A549 (cell line): ENCODE measurements at regions not wholly inside any gene's neighbourhood (a gene's known extent, or its start where the extent isn't known, plus 50 kb on each side); places are given as distances from the start of the nearest gene placed in this dataset.

Source experiments
- ATAC-seq, 2 experiments: fragments of 200-7000 bp in 1 of 2; fragments of >200 bp in 1 of 2; cut with Nextera tagmentation in 1 of 2; cut with Tn5 transposase in 1 of 2; 3 replicates each; pipeline versions ENCODE4 v1.8.0 to v1.9.1; 2018 to 2020; ENCODE audit warnings: mild to moderate bottlenecking in 1 of 2, moderate library complexity in 1 of 2
- CTCF ChIA-PET: fragments of 300-600 bp; sonication (Branson Sonifier 250); formaldehyde crosslinking; extraction: SDS; loops from one replicate; lab custom pipeline; 2021; ENCODE audit warnings: antibody characterized with exemption, inconsistent platforms; lab: Yijun Ruan, JAX
- POLR2A ChIA-PET: fragments of 350-600 bp; formaldehyde crosslinking; extraction: SDS; loops from one replicate; lab custom pipeline; 2021; ENCODE audit warnings: antibody characterized with exemption, inconsistent platforms; lab: Yijun Ruan, JAX
- DNase-seq, 2 experiments: peaks; one replicate each; pipeline versions ENCODE4 v3.0.0 to v3.0.0-alpha.2; 2011 to 2016; ENCODE audit warnings: low read depth in 1 of 2, low spot score in 1 of 2
- FAIRE-seq: peaks from 2 replicates; lab custom pipeline; 2011; peaks lifted over from hg19 to GRCh38; lab: Jason Lieb, UNC
- H3K27ac ChIP-seq, 2 experiments: fragments of >200 bp; sonication (Bioruptor Twin); formaldehyde crosslinking; 3 replicates each; pipeline ENCODE4 v1.5.1; 2016 to 2017
- H3K4me1 ChIP-seq: fragments of >200 bp; sonication (Bioruptor Twin); formaldehyde crosslinking; 3 replicates; pipeline ENCODE4 v1.6.1; 2016
- H3K4me2 ChIP-seq: fragments of >200 bp; sonication (Bioruptor Twin); formaldehyde crosslinking; 3 replicates; pipeline ENCODE4 v1.6.1; 2016
- H3K4me3 ChIP-seq: fragments of >200 bp; sonication (Bioruptor Twin); formaldehyde crosslinking; 3 replicates; pipeline ENCODE4 v1.5.1; 2016
- H3K9me3 ChIP-seq: fragments of >200 bp; sonication (Bioruptor Twin); formaldehyde crosslinking; 3 replicates; pipeline ENCODE4 v1.6.1; 2016
- CBX2 ChIP-seq: fragments of 200-600 bp; sonication (generic); IDR thresholded peaks from 2 replicates; pipeline ENCODE4 v1.6.1; 2016; ENCODE audit warnings: low read depth, mild to moderate bottlenecking, borderline replicate concordance
- CBX8 ChIP-seq: fragments of 200-600 bp; sonication (generic); IDR thresholded peaks from 2 replicates; pipeline ENCODE4 v1.6.1; 2016
- CEBPB ChIP-seq, 2 experiments: fragments of >200 bp in 1 of 2; sonication (Bioruptor Twin) in 1 of 2; formaldehyde crosslinking in 1 of 2; IDR thresholded peaks; 2 replicates each; pipeline ENCODE4 v1.6.1; 2012 to 2016
- CHD2 ChIP-seq: fragments of 150-350 bp; IDR thresholded peaks from 2 replicates; pipeline ENCODE4 v1.6.1; 2014; ENCODE audit warnings: low read length; ENCODE audit not compliant: partially characterized antibody
- EHF ChIP-seq: fragments of 250-450 bp; sonication (Bioruptor Pico); IDR thresholded peaks from 2 replicates; pipeline ENCODE4 v1.5.0; 2020; ENCODE audit warnings: mild to moderate bottlenecking
- EHMT2 ChIP-seq: fragments of 200-600 bp; sonication (generic); IDR thresholded peaks from 2 replicates; pipeline ENCODE4 v1.6.1; 2016; ENCODE audit warnings: antibody characterized with exemption, low read depth, mild to moderate bottlenecking, moderate library complexity
- FOSB ChIP-seq: fragments of 250-450 bp; sonication (Bioruptor Pico); IDR thresholded peaks from 2 replicates; pipeline ENCODE4 v1.5.0; 2020; ENCODE audit warnings: mild to moderate bottlenecking, moderate library complexity
- FOSL2 ChIP-seq, 2 experiments: fragments of 450-650 bp in 1 of 2; fragments of >200 bp in 1 of 2; sonication (Bioruptor Twin) in 1 of 2; formaldehyde crosslinking; IDR thresholded peaks; 2 replicates each; pipeline versions ENCODE4 v1.5.0 to v1.6.1; 2016 to 2020; ENCODE audit warnings: mild to moderate bottlenecking in 1 of 2, moderate library complexity in 1 of 2
- GATA3 ChIP-seq: IDR thresholded peaks from 2 replicates; pipeline ENCODE4 v1.6.1; 2012; ENCODE audit warnings: borderline replicate concordance
- HDAC2 ChIP-seq: fragments of 200-600 bp; sonication (generic); IDR thresholded peaks from 2 replicates; pipeline ENCODE4 v1.6.1; 2016
- HEYL ChIP-seq: fragments of 250-450 bp; sonication (Bioruptor Pico); IDR thresholded peaks from 2 replicates; pipeline ENCODE4 v1.8.0; 2021; ENCODE audit warnings: mild to moderate bottlenecking, moderate library complexity
- HOXB13 ChIP-seq: fragments of 250-450 bp; sonication (Bioruptor Pico); IDR thresholded peaks from 2 replicates; pipeline ENCODE4 v1.5.0; 2020; ENCODE audit warnings: low read depth, mild to moderate bottlenecking, moderate library complexity
- HOXB5 ChIP-seq: fragments of 250-450 bp; sonication (Bioruptor Pico); IDR thresholded peaks from 2 replicates; pipeline ENCODE4 v1.5.0; 2020; ENCODE audit warnings: mild to moderate bottlenecking, moderate library complexity
- JUN ChIP-seq, 2 experiments: fragments of >200 bp; sonication (Bioruptor Twin); formaldehyde crosslinking; IDR thresholded peaks; 2 replicates in 1 of 2; 3 replicates in 1 of 2; pipeline ENCODE4 v1.6.1; 2016 to 2017
- JUNB ChIP-seq: fragments of >200 bp; sonication (Bioruptor Twin); formaldehyde crosslinking; IDR thresholded peaks from 2 replicates; pipeline ENCODE4 v1.6.1; 2016
- KDM1A ChIP-seq: fragments of 200-600 bp; sonication (generic); IDR thresholded peaks from 2 replicates; pipeline ENCODE4 v1.6.1; 2016; ENCODE audit warnings: low read depth, mild to moderate bottlenecking
- MAFK ChIP-seq: fragments of 450-650 bp; IDR thresholded peaks from 2 replicates; pipeline ENCODE4 v1.6.1; 2014; ENCODE audit not compliant: partially characterized antibody
- MYC ChIP-seq: IDR thresholded peaks from 2 replicates; pipeline ENCODE4 v1.6.1; 2012; ENCODE audit warnings: mild to moderate bottlenecking, inconsistent platforms, low read length, improper control_type of control experiment, borderline replicate concordance
- NPAS2 ChIP-seq: fragments of 250-450 bp; sonication (Bioruptor Pico); IDR thresholded peaks from 2 replicates; pipeline ENCODE4 v1.8.0; 2022; ENCODE audit warnings: mild to moderate bottlenecking, moderate library complexity, borderline replicate concordance
- NR3C1 ChIP-seq: fragments of >200 bp; sonication (Bioruptor Twin); formaldehyde crosslinking; IDR thresholded peaks from 3 replicates; pipeline ENCODE4 v1.6.1; 2017
- RAD21 ChIP-seq, 2 experiments: fragments of >200 bp in 1 of 2; sonication (Bioruptor Twin) in 1 of 2; formaldehyde crosslinking in 1 of 2; IDR thresholded peaks in 1 of 2; conservative IDR thresholded peaks in 1 of 2; 2 replicates in 1 of 2; 3 replicates in 1 of 2; pipeline ENCODE4 v1.6.1; 2012 to 2018; ENCODE audit warnings: inconsistent platforms in 1 of 2
- RNF2 ChIP-seq: fragments of 200-600 bp; sonication (generic); IDR thresholded peaks from 2 replicates; pipeline ENCODE4 v1.6.1; 2016; ENCODE audit warnings: low read depth, mild to moderate bottlenecking, antibody characterized with exemption, moderate library complexity, borderline replicate concordance
- ZC3H11A ChIP-seq: fragments of 450-650 bp; IDR thresholded peaks from 2 replicates; pipeline ENCODE4 v1.6.1; 2014; ENCODE audit warnings: antibody characterized with exemption, mild to moderate bottlenecking
- ZFP36 ChIP-seq: fragments of 450-650 bp; IDR thresholded peaks from 2 replicates; pipeline ENCODE4 v1.6.1; 2014; ENCODE audit warnings: borderline replicate concordance; ENCODE audit not compliant: partially characterized antibody
- ZNF302 ChIP-seq: fragments of 250-450 bp; sonication (Bioruptor Pico); IDR thresholded peaks from 2 replicates; pipeline ENCODE4 v1.9.0; 2021; ENCODE audit warnings: inconsistent platforms, mild to moderate bottlenecking, moderate library complexity
- WGBS: methylation state at CpG from one replicate; pipeline ENCODE4 v1.1.6; 2017; ENCODE audit errors: missing lambda C conversion rate; 5-methylcytosine and 5-hydroxymethylcytosine counted together
- TF ChIP-seq, protein P1 (sequence below): fragments of >200 bp; sonication (Bioruptor Twin); formaldehyde crosslinking; IDR thresholded peaks from 3 replicates; pipeline ENCODE4 v1.6.1; 2016
- TF ChIP-seq, protein P2 (sequence below): IDR thresholded peaks from 2 replicates; pipeline ENCODE4 v1.6.1; 2012; ENCODE audit warnings: low read depth, borderline replicate concordance
- TF ChIP-seq, protein P3 (sequence below): fragments of 450-650 bp; IDR thresholded peaks from 2 replicates; pipeline ENCODE4 v1.6.1; 2014; ENCODE audit warnings: antibody characterized with exemption
- TF ChIP-seq, protein P4 (sequence below): fragments of 150-350 bp; IDR thresholded peaks from 2 replicates; pipeline ENCODE4 v1.6.1; 2014; ENCODE audit warnings: low read depth, mild to moderate bottlenecking, low read length

DNA sequence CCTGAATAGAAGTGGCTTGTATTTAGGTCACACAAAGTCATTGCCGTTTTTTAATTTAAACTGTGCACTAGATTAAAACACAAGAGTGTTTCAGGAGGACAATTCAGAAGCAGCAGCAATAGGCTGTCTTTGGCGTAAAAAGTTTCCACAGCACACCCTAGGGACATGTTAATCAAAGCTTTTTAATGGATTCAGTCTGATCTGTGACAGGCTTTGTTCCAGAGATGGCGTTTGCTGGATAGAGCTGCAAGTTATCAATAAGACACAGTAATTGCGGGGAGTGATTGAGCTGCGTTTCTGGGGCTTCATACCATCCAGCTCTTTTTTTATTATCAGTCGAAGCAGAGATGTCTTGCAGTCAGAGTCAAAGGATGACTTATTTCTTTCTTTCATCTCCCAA, 300.3 kb downstream of the ZNF608 start:
- FAIRE-seq (no peak), DNase-seq (no peak), ATAC-seq (no peak)
- WGBS: 56% methylated on average over 6 of the region's 6 CpGs
- TF ChIP-seq CBX8 (no peak), ZNF302 (no peak), EHMT2 (no peak), HOXB5 (CRISPR knock-in tag) (no peak), ZFP36 (no peak), GATA3 (no peak), RNF2 (no peak), JUNB (no peak), NR3C1 (no peak), CHD2 (no peak), MAFK (no peak), ZC3H11A (no peak), CEBPB (IDR thresholded peaks at IDR 0.05) (no peak), HDAC2 (no peak), FOSB (CRISPR knock-in tag) (no peak), HOXB13 (CRISPR knock-in tag) (no peak), HEYL (CRISPR knock-in tag) (no peak)
- TF ChIP-seq, protein P1, sequence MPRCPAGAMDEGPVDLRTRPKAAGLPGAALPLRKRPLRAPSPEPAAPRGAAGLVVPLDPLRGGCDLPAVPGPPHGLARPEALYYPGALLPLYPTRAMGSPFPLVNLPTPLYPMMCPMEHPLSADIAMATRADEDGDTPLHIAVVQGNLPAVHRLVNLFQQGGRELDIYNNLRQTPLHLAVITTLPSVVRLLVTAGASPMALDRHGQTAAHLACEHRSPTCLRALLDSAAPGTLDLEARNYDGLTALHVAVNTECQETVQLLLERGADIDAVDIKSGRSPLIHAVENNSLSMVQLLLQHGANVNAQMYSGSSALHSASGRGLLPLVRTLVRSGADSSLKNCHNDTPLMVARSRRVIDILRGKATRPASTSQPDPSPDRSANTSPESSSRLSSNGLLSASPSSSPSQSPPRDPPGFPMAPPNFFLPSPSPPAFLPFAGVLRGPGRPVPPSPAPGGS: no peak
- TF ChIP-seq, protein P2, sequence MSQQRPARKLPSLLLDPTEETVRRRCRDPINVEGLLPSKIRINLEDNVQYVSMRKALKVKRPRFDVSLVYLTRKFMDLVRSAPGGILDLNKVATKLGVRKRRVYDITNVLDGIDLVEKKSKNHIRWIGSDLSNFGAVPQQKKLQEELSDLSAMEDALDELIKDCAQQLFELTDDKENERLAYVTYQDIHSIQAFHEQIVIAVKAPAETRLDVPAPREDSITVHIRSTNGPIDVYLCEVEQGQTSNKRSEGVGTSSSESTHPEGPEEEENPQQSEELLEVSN: no peak
- Histone ChIP-seq H3K4me1 (no peaks in the 10 kb centered on the region), H3K9me3 (no peaks in the 10 kb centered on the region), H3K4me3 (no peak overlapping the region), H3K4me2 (no peak overlapping the region), H3K27ac (no peak overlapping the region)
- ChIA-PET POLR2A (no interaction called here), CTCF (no interaction called here)

DNA sequence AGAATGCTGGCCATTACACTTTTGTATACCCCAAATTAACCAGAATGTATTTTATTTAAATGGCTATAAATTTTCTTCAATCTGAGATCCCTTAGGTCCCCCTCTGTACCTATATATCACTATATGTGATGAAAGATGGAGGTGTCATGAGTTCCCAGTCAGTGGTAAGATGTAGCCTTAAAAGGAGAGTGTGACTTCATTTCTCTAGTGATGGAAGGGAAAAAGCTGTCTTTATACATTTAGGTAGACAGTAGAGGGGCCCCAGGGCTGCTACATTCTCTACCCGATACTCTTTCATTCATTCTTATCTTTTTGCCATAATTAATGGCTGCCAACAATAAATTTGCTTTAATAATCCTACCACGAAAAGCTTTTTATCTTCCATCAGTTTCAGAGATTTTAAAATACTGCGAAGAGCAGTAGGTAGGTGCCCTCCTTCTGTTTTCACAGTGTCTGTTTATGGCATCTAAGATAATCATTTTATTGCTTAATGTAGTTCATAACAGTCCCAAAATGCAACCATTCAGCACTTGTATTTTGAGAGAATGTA, 301.3 kb downstream of the ZNF608 start:
- no peak overlapping the region for H3K4me2 ChIP-seq
- WGBS: 69% methylated on average over 3 of the region's 3 CpGs
- CTCF ChIA-PET: no interaction called here
- POLR2A ChIA-PET: no interaction called here
- no peak for DNase-seq
- no peak overlapping the region for H3K4me3 ChIP-seq
- no peak for TF ChIP-seq EHMT2
- TF ChIP-seq RNF2: no peak
- no peak for TF ChIP-seq CBX2
- TF ChIP-seq FOSL2 (IDR thresholded peaks at IDR 0.05): no peak
- no peak for TF ChIP-seq FOSL2 (CRISPR knock-in tag; IDR thresholded peaks at IDR 0.05)
- TF ChIP-seq NR3C1: no peak
- TF ChIP-seq, protein P3, sequence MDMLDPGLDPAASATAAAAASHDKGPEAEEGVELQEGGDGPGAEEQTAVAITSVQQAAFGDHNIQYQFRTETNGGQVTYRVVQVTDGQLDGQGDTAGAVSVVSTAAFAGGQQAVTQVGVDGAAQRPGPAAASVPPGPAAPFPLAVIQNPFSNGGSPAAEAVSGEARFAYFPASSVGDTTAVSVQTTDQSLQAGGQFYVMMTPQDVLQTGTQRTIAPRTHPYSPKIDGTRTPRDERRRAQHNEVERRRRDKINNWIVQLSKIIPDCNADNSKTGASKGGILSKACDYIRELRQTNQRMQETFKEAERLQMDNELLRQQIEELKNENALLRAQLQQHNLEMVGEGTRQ: no peak
- no peak for TF ChIP-seq HEYL (CRISPR knock-in tag)
- no peak for TF ChIP-seq ZFP36
- no peak for TF ChIP-seq EHF (CRISPR knock-in tag)
- TF ChIP-seq, protein P4, sequence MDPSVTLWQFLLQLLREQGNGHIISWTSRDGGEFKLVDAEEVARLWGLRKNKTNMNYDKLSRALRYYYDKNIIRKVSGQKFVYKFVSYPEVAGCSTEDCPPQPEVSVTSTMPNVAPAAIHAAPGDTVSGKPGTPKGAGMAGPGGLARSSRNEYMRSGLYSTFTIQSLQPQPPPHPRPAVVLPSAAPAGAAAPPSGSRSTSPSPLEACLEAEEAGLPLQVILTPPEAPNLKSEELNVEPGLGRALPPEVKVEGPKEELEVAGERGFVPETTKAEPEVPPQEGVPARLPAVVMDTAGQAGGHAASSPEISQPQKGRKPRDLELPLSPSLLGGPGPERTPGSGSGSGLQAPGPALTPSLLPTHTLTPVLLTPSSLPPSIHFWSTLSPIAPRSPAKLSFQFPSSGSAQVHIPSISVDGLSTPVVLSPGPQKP: no peak
- TF ChIP-seq KDM1A: no peak
- TF ChIP-seq MYC: no peak
- TF ChIP-seq GATA3: no peak
- TF ChIP-seq NPAS2 (CRISPR knock-in tag): no peak
- no peak for TF ChIP-seq RAD21 (conservative IDR thresholded peaks at IDR 0.05 in 1 of 2, IDR thresholded peaks at IDR 0.05 in 1 of 2)
- TF ChIP-seq JUN (IDR thresholded peaks at IDR 0.05): no peak
- no peak for TF ChIP-seq HOXB13 (CRISPR knock-in tag)
- no peak for TF ChIP-seq HDAC2
- FAIRE-seq: no peak
- no peak for ATAC-seq
- no peaks in the 10 kb centered on the region for H3K4me1 ChIP-seq
- H3K9me3 ChIP-seq: no peaks in the 10 kb centered on the region
- H3K27ac ChIP-seq: no peak overlapping the region
